PFSK-1 (cell line): ENCODE measurements at regions not wholly inside any gene's neighbourhood (a gene's known extent, or its start where the extent isn't known, plus 50 kb on each side); places are given as distances from the start of the nearest gene placed in this dataset.

ENCODE experiments used
- FOXP2 ChIP-seq: optimal IDR thresholded peaks from 2 replicates; pipeline ENCODE3; 2011; ENCODE audit warnings: borderline replicate concordance, control low read depth, inconsistent platforms; ENCODE audit not compliant: insufficient read depth; ENCODE audit errors: extremely low read length, extremely low read depth
- POLR2AphosphoS5 ChIP-seq: IDR thresholded peaks from 2 replicates; pipeline ENCODE4 v1.6.1; 2012; ENCODE audit warnings: low read depth, mild to moderate bottlenecking, control low read depth, low read length, moderate library complexity
- SIN3A ChIP-seq: IDR thresholded peaks from 2 replicates; pipeline ENCODE4 v1.6.1; 2012; ENCODE audit warnings: mild to moderate bottlenecking, low read length, moderate library complexity, borderline replicate concordance; ENCODE audit not compliant: insufficient read depth
- TAF1 ChIP-seq: IDR thresholded peaks from 2 replicates; pipeline ENCODE4 v1.6.1; 2012; ENCODE audit warnings: low read length, control low read depth, borderline replicate concordance; ENCODE audit not compliant: insufficient read depth

DNA sequence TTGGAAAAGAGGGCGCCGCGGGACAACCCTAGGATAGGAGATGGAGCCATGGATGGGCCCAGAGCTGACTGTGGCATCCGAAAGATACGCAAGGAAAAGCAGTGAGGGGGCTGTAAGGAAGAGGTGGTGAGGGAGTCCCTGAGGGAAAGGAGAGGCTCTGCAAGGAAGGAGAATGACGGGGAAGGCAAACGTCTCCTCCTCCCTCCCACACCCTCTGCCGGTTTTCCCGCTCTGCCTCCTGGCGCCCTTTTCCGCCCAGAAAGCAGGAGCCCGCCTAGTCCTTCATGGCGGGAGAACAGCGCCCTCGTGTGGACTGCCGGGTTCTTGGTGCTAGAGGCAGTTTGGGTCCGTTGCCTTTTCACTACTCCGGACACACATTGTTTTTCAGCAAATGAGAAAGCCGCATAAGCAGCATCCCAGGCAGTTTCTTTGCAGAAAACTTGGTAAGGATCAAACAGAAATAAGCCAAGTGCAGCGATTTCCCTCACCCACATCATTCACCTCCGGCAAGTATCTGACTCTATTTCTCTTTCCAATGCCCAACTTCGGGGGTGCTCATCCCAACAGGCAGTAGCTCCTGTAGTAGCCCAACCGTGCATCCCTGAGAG is 200.4 kb downstream of the INO80D start:
- no peak for TF ChIP-seq SIN3A
- TF ChIP-seq TAF1 = no peak
- TF ChIP-seq FOXP2 = no peak
- no peak for TF ChIP-seq POLR2AphosphoS5
